ENCODE measurements at regions not wholly inside any gene's neighbourhood (a gene's known extent, or its start where the extent isn't known, plus 50 kb on each side); places are given as distances from the start of the nearest gene placed in this dataset.

- H3K4me1 ChIP-seq (ENCODE audit: control insufficient read depth, insufficient read depth, low read length, unreplicated experiment), result no peaks in the 10 kb centered on the region
- H3K4me3 ChIP-seq (ENCODE audit: low read depth, low read length), result no peak overlapping the region
- no peaks in the 10 kb centered on the region for H3K36me3 ChIP-seq (ENCODE audit: insufficient read depth, low read length)
- H3K27me3 ChIP-seq (ENCODE audit: insufficient read depth, low read length), result no peaks in the 10 kb centered on the region
- H3K27ac ChIP-seq (ENCODE audit: low read depth, low read length), result no peak overlapping the region
- no peaks in the 10 kb centered on the region for H3K79me2 ChIP-seq (ENCODE audit: control insufficient read depth, insufficient read depth, low read length, unreplicated experiment)
- H2AFZ ChIP-seq (ENCODE audit: low read length, unreplicated experiment), result no peak overlapping the region
Measured at GRCh38 chr3:34828847-34829246, 810.5 kb upstream of the ARPP21 start.

GRCh38 chr3:34832865-34833508, 806.3 kb upstream of the ARPP21 start:
- no peak overlapping the region for H2AFZ ChIP-seq (ENCODE audit: low read length, unreplicated experiment)
- no peaks in the 10 kb centered on the region for H3K27me3 ChIP-seq (ENCODE audit: insufficient read depth, low read length)
- H3K4me1 ChIP-seq (ENCODE audit: control insufficient read depth, insufficient read depth, low read length, unreplicated experiment), result no peaks in the 10 kb centered on the region
- H3K36me3 ChIP-seq (ENCODE audit: insufficient read depth, low read length), result no peaks in the 10 kb centered on the region
- no peak overlapping the region for H3K27ac ChIP-seq (ENCODE audit: low read depth, low read length)
- no peak overlapping the region for H3K4me3 ChIP-seq (ENCODE audit: low read depth, low read length)
- H3K79me2 ChIP-seq (ENCODE audit: control insufficient read depth, insufficient read depth, low read length, unreplicated experiment), result no peaks in the 10 kb centered on the region

- H3K4me1 ChIP-seq (ENCODE audit: control insufficient read depth, insufficient read depth, low read length, unreplicated experiment), result no peaks in the 10 kb centered on the region
- no peak overlapping the region for H2AFZ ChIP-seq (ENCODE audit: low read length, unreplicated experiment)
- H3K79me2 ChIP-seq (ENCODE audit: control insufficient read depth, insufficient read depth, low read length, unreplicated experiment), result no peaks in the 10 kb centered on the region
- H3K27me3 ChIP-seq (ENCODE audit: insufficient read depth, low read length), result no peaks in the 10 kb centered on the region
- no peak overlapping the region for H3K27ac ChIP-seq (ENCODE audit: low read depth, low read length)
- H3K4me3 ChIP-seq (ENCODE audit: low read depth, low read length), result no peak overlapping the region
- H3K36me3 ChIP-seq (ENCODE audit: insufficient read depth, low read length), result no peaks in the 10 kb centered on the region
Measured at GRCh38 chr3:34837848-34838741, 801.2 kb upstream of the ARPP21 start.

- no peak overlapping the region for H2AFZ ChIP-seq (ENCODE audit: low read length, unreplicated experiment)
- no peaks in the 10 kb centered on the region for H3K4me1 ChIP-seq (ENCODE audit: control insufficient read depth, insufficient read depth, low read length, unreplicated experiment)
- H3K79me2 ChIP-seq (ENCODE audit: control insufficient read depth, insufficient read depth, low read length, unreplicated experiment), result no peaks in the 10 kb centered on the region
- H3K36me3 ChIP-seq (ENCODE audit: insufficient read depth, low read length), result no peaks in the 10 kb centered on the region
- H3K4me3 ChIP-seq (ENCODE audit: low read depth, low read length), result no peak overlapping the region
- H3K27ac ChIP-seq (ENCODE audit: low read depth, low read length), result no peak overlapping the region
- no peaks in the 10 kb centered on the region for H3K27me3 ChIP-seq (ENCODE audit: insufficient read depth, low read length)
Measured at GRCh38 chr3:34842706-34843480, 796.4 kb upstream of the ARPP21 start.

GRCh38 chr3:34844323-34844620, 795.1 kb upstream of the ARPP21 start:
- H3K79me2 ChIP-seq (ENCODE audit: control insufficient read depth, insufficient read depth, low read length, unreplicated experiment), result no peaks in the 10 kb centered on the region
- no peak overlapping the region for H3K4me3 ChIP-seq (ENCODE audit: low read depth, low read length)
- H3K27ac ChIP-seq (ENCODE audit: low read depth, low read length), result no peak overlapping the region
- no peak overlapping the region for H2AFZ ChIP-seq (ENCODE audit: low read length, unreplicated experiment)
- H3K36me3 ChIP-seq (ENCODE audit: insufficient read depth, low read length), result no peaks in the 10 kb centered on the region
- H3K27me3 ChIP-seq (ENCODE audit: insufficient read depth, low read length), result no peaks in the 10 kb centered on the region
- no peaks in the 10 kb centered on the region for H3K4me1 ChIP-seq (ENCODE audit: control insufficient read depth, insufficient read depth, low read length, unreplicated experiment)

- Histone ChIP-seq H3K4me3 (ENCODE audit: low read depth, low read length) (no peak overlapping the region), H3K27ac (ENCODE audit: low read depth, low read length) (no peak overlapping the region), H3K36me3 (ENCODE audit: insufficient read depth, low read length) (no peaks in the 10 kb centered on the region), H3K4me1 (ENCODE audit: control insufficient read depth, insufficient read depth, low read length, unreplicated experiment) (no peaks in the 10 kb centered on the region), H2AFZ (ENCODE audit: low read length, unreplicated experiment) (no peak overlapping the region), H3K79me2 (ENCODE audit: control insufficient read depth, insufficient read depth, low read length, unreplicated experiment) (no peaks in the 10 kb centered on the region), H3K27me3 (ENCODE audit: insufficient read depth, low read length) (no peaks in the 10 kb centered on the region)
Measured at GRCh38 chr3:34851137-34851536, 788.2 kb upstream of the ARPP21 start.

- H3K27ac ChIP-seq (ENCODE audit: low read depth, low read length), result no peak overlapping the region
- no peaks in the 10 kb centered on the region for H3K4me1 ChIP-seq (ENCODE audit: control insufficient read depth, insufficient read depth, low read length, unreplicated experiment)
- H3K79me2 ChIP-seq (ENCODE audit: control insufficient read depth, insufficient read depth, low read length, unreplicated experiment), result no peaks in the 10 kb centered on the region
- no peaks in the 10 kb centered on the region for H3K36me3 ChIP-seq (ENCODE audit: insufficient read depth, low read length)
- no peaks in the 10 kb centered on the region for H3K27me3 ChIP-seq (ENCODE audit: insufficient read depth, low read length)
- no peak overlapping the region for H2AFZ ChIP-seq (ENCODE audit: low read length, unreplicated experiment)
- no peak overlapping the region for H3K4me3 ChIP-seq (ENCODE audit: low read depth, low read length)
Measured at GRCh38 chr3:34852844-34853439, 786.4 kb upstream of the ARPP21 start.

- H3K27ac ChIP-seq (ENCODE audit: low read depth, low read length), result no peak overlapping the region
- H3K79me2 ChIP-seq (ENCODE audit: control insufficient read depth, insufficient read depth, low read length, unreplicated experiment), result no peaks in the 10 kb centered on the region
- no peaks in the 10 kb centered on the region for H3K27me3 ChIP-seq (ENCODE audit: insufficient read depth, low read length)
- no peaks in the 10 kb centered on the region for H3K36me3 ChIP-seq (ENCODE audit: insufficient read depth, low read length)
- H3K4me1 ChIP-seq (ENCODE audit: control insufficient read depth, insufficient read depth, low read length, unreplicated experiment), result no peaks in the 10 kb centered on the region
- H2AFZ ChIP-seq (ENCODE audit: low read length, unreplicated experiment), result no peak overlapping the region
- no peak overlapping the region for H3K4me3 ChIP-seq (ENCODE audit: low read depth, low read length)
Measured at GRCh38 chr3:34856081-34856947, 783.0 kb upstream of the ARPP21 start.

GRCh38 chr3:34858067-34858660, 781.2 kb upstream of the ARPP21 start:
- no peak overlapping the region for H3K4me3 ChIP-seq (ENCODE audit: low read depth, low read length)
- no peak overlapping the region for H3K27ac ChIP-seq (ENCODE audit: low read depth, low read length)

More at GRCh38 chr3:34858067-34858660, 781.2 kb upstream of the ARPP21 start:
- Histone ChIP-seq H3K79me2 (ENCODE audit: control insufficient read depth, insufficient read depth, low read length, unreplicated experiment) (no peaks in the 10 kb centered on the region), H3K36me3 (ENCODE audit: insufficient read depth, low read length) (no peaks in the 10 kb centered on the region), H3K27me3 (ENCODE audit: insufficient read depth, low read length) (no peaks in the 10 kb centered on the region), H3K4me1 (ENCODE audit: control insufficient read depth, insufficient read depth, low read length, unreplicated experiment) (no peaks in the 10 kb centered on the region), H2AFZ (ENCODE audit: low read length, unreplicated experiment) (no peak overlapping the region)
